Superior temporal gyrus (tissue), 1 donor: ENCODE measurements at regions not wholly inside any gene's neighbourhood (a gene's known extent, or its start where the extent isn't known, plus 50 kb on each side); places are given as distances from the start of the nearest gene placed in this dataset.
A peak's percentile ranks its signal among the peaks of the same experiment; 100 is the strongest.

Experiments
- DNase-seq: peaks from one replicate; pipeline ENCODE4 v3.0.0-alpha.2; 2016; ENCODE audit errors: extremely low spot score

DNA sequence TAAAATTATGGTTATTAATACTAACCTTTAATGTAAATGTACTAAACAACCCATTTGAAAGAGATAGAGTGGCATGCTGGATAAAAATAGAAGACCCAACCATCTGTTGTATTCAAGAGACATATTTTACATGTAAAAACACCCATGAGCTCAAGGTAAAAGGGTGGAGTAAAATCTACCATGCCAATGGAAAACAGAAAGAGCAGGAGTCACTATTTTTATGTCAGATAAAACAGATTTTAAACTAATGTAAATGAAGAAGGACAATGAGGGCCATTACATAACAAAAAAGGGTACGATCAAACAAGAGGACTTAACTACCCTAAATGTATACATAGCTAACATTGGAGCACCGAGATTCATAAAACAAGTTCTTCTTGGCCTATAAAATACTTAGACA is 66.3 kb downstream of the ITM2A start:
- DNase-seq: no peak

DNA sequence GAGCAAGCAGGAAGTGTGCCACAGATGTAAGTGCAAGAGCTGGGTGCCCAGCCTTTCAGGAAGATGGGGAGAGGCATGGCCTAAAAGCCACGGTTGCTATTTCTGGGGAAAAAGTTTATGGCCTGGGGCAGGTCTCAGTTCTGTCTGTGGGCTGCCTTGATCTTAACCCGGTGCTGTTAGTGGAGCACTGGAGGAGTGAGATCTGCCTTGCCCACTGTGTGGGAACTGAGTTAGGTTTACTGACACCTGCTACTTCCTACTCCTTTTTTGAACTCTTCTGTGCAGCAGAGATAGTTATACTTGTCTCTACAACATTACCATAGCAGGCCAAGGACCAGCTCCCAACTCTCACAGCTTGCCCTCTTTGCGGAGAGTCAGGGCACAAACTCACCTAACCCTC is 76.5 kb downstream of the ITM2A start:
- no peak for DNase-seq

DNA sequence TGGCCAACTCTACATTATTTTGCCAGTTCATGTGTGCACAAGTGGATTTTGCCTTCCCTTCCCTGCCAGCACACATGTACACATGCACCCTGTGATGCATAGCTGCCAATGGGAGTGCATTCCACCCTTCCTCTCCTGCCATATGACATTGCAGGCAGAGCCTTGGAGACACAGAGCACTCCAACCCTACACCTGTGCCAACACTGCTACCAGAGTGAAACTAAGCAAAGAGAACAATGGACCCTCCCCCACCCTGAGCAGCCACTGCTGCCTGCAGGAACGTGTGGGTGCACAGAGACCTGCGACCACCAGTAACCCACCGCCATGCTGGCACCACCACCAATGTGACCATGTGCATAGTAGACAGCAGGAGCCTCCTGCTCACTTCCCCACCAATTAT is 78.4 kb downstream of the ITM2A start:
- no peak for DNase-seq

DNA sequence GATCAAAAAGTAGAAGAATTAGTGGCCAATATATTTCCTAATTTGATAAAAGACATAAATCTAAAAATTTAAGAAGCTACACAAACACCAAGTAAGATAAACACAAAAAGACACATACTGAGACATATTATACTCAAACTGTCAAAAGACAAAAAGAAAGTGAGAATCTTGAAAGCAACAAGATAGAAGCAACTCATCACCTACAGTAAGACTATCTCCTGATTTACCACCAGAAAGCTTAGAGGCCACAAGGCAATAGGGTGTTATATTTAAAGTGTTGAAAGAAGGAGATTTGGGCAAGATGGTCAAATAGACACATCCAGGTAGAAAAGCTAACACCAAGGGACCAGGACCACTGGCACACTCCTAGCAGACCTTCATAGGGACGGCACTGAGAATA is 79.4 kb downstream of the ITM2A start:
- DNase-seq: no peak

DNA sequence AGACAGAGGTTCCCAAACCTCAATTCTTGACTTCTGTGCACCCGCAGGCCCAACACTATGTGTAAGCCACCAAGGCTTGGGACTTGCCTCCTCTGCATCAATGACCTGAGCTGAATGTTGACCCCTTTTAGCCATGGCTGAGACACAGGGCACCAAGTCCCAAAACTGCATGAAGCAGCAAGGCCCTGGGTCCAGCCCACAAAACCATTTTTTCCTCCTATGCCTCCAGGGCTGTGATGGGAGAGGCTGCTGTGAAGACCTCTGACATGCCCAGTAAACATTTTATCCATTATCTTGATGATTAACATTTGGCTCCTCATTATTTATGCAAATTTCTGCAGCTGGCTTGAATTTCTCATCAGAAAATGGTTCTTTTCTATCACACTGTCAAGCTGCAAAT is 85.4 kb downstream of the ITM2A start:
- DNase-seq: no peak

DNA sequence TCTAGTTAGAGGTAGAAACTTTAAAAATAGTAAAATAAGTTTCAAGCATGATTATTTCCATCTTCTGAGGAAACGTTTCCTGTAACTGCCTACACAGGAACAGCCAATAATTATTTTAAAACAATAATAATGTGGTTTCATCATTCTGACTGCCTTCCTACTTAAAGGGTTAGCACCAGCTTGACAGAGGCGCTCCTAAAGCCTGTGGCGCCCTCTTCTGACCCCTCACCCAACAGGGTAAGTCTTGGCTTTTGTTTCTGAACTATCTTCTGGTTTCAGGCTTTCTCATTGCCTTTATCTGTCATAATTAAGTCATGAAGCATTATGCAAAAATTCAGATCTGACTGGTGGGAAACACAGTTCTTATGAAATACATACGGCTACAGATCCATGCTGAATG is 96.7 kb downstream of the ITM2A start:
- DNase-seq: no peak

DNA sequence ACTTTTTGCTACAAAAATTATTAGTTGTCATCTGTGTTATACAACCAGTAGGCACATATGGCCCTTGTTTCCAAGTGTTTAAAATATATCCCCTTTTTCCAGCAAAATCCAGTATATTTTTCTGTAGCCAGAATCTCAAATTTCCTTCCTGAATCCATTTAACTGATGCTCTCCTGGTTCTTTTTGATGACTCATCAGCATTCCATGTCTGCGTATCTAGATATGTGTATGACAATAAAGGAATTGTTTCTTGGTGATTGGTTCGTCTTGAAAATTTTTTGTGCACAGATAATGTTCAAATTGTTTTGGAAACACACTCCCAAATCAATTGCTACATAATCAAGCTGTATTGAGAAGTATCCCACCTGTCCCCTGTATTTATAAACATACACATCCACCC is 98.3 kb downstream of the ITM2A start:
- no peak for DNase-seq

DNA sequence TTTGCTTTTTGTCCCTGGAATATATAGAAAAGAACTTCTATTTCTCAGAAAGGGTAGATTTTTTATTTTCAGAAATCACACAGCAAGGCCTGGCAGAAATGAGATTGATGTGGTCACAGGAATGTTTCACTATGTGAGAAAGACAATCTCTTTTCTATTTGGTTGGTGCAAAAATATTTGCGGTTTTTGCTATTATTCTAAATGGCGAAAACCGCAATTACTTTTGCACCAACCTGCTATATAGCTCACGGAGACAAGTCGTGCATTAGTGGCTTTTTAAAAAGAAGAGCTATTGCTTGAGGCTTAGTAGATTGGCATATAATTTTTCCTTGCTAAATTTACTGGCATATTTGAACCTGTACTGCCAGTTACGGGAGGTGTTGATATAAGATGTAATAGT is 100.4 kb downstream of the ITM2A start:
- no peak for DNase-seq

DNA sequence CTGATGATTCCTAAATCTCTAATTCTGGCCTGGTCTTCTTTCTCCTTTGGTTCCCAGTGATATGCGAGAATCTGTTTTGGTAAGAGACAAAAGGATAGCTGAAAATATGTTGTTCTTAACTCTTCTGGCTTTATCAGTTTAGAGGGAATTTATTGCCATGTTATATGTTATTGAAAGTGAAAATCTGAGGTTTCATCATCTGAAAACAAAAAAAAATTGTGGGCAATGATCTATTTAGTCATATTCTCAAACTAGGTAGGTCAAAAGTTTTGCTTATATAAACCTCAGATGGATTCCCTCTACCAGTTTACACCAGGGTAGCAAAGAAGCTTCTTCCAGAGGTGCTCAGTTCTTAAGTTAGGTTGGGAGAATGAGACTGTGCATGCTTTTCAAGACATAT is 103.6 kb downstream of the ITM2A start:
- no peak for DNase-seq

DNA sequence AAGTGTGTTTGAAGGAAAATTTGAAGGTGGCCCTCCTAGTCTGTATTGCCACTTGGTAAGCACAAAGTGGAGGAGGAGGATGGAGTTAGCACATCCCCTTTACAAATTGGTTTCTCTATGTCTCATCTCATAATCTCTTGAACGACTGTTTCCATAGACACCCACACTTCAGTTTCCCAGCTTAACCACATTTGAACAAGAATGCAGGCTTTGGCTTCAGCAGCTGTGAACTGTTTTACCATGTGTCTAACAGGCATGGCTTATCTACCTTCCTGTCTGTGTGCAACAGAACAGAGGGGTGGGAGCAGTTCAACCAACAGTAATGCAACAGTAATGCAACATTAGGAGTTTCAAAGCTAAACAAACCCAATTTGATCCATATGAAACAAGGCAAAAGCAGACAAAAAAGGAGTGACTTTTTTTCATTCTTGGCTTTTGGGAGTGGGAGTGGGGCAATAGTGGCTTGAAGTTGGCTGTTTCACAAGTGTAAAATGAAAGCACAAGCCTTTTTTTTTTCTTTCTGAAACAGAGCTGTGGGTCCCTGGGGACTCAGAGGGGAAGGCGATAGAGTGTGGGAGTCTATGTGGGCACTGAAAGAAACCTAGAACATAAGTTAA is 108.0 kb downstream of the ITM2A start:
- peak; percentile 23 for DNase-seq

DNA sequence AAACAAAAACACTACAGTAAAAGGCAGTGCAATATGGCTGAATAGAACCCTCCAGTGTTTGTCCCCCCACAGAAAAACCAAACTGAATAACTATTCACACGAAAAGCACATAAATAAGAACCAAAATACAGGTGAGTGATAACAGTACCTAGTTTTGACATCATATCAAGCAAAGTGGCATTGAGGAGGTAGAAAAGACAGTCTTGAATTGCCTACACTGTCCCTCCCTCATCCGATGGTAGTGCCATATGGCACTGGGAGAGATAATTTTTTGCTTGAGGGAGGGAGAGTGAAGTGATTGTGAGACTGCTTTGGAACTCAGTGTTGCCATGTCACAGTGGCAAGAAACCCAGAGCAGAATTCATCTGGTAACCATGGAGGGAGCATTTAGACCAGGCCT is 99.2 kb downstream of the GPR174 start:
- no peak for DNase-seq

DNA sequence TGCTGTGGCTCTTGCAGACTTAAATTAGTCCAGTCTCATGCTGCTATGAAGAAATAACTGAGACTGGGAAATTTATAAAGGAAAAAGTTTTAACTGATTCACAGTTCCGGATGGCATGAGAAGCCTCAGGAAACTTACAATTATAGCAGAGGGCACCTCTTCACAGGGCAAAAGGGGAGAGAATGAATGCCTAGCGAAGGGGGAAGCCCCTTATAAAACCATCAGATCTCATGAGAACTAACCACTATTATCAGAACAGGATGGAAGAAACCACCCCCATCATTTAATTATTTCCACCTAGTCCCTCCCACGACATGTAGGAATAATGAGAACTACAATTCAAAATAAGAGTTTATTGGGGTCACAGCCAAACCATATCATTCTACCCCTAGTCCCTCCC is 91.4 kb downstream of the GPR174 start:
- DNase-seq: no peak

DNA sequence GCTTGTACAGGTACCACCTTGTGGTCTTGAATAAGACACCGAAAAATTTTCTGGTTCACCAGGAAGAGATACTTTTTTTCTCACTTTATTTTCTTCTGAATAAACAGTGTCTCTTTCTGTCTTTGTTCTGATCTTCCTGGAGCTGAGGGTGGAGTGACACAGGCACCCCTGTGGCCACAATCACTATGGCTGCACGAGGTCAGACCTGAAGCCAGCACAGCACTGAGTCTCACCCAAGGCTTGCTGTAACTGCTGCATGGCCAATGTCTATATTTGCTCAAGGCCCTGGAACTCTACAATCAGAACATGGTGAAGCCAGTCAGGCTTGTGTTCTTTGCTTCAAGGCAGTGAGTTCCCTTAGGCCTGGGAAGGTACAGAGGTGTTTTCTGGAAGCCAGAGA is 87.2 kb downstream of the GPR174 start:
- no peak for DNase-seq
